ENCODE measurements at regions not wholly inside any gene's neighbourhood (a gene's known extent, or its start where the extent isn't known, plus 50 kb on each side); places are given as distances from the start of the nearest gene placed in this dataset.

DNA sequence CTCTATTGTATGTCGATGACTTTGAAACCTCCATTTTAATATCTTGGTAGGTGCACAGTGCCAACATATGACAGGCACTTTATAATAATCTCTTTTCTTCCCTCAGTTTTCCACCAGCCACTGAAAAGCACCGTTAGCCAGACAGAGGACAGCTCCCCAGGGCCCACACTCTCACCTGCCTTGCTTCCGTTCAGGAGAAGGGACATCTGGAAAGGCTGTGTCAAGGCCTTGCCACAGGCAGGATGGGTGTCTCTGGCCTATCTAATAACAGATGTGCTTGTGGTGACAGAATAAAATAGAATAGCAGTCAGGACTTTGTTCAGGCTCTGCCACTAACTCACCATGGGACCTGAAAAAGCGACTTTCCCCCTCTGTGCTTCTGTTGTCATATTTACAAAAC, 75.5 kb upstream of the CCDC167 start:
- TF ChIP-seq CTCF (IDR thresholded peaks at IDR 0.05; ENCODE audit: low read length) (no peak), EZH2 (IDR thresholded peaks at IDR 0.05; ENCODE audit: borderline replicate concordance, low read length) (no peak)
